ENCODE measurements at regions not wholly inside any gene's neighbourhood (a gene's known extent, or its start where the extent isn't known, plus 50 kb on each side); places are given as distances from the start of the nearest gene placed in this dataset.
A peak's percentile ranks its signal among the peaks of the same experiment; 100 is the strongest.

- TF ChIP-seq REST (IDR thresholded peaks at IDR 0.05; ENCODE audit: insufficient read depth in 1 of 2, low read depth in 2 of 2, low read length in 1 of 2): no peak
- TF ChIP-seq CTCF (IDR thresholded peaks at IDR 0.05): 0 out of 2 replicates have a peak, but pooled peaks have one; percentile 3
- TF ChIP-seq POLR2AphosphoS5 (IDR thresholded peaks at IDR 0.05; ENCODE audit: low read depth, low read length): no peak
Measured at GRCh38 chr7:36096460-36097095, 56.5 kb upstream of the EEPD1 start.
